ENCODE measurements at regions not wholly inside any gene's neighbourhood (a gene's known extent, or its start where the extent isn't known, plus 50 kb on each side); places are given as distances from the start of the nearest gene placed in this dataset.

- Histone ChIP-seq H3K9me3 (ENCODE audit: control insufficient read depth in 4 of 4, low read length in 3 of 4) (peaks cover 0 to 5% (median 1%) of the 10 kb centered on the region in 4 donors), H3K27ac (ENCODE audit: low read depth in 1 of 2, low read length in 2 of 2) (no peak overlapping the region), H3K4me3 (ENCODE audit: low read depth in 1 of 3, low read length in 3 of 3) (no peak overlapping the region), H3K9ac (ENCODE audit: low read depth in 1 of 2, low read length in 2 of 2) (no peak overlapping the region), H3K4me1 (ENCODE audit: control insufficient read depth in 4 of 4, insufficient read depth in 4 of 4, low read length in 3 of 4) (no peaks in the 10 kb centered on the region), H3K27me3 (ENCODE audit: control insufficient read depth in 4 of 4, insufficient read depth in 4 of 4, low read length in 3 of 4) (no peaks in the 10 kb centered on the region), H3K36me3 (ENCODE audit: control insufficient read depth in 4 of 4, insufficient read depth in 3 of 4, low read depth in 1 of 4, low read length in 3 of 4) (no peaks in the 10 kb centered on the region)
- TF ChIP-seq ATF3 (IDR thresholded peaks at IDR 0.05) (no peak), HNF4G (IDR thresholded peaks at IDR 0.05) (no peak), SP1 (IDR thresholded peaks at IDR 0.05) (no peak), REST (IDR thresholded peaks at IDR 0.05) (no peak), JUND (IDR thresholded peaks at IDR 0.05) (no peak), FOXA1 (IDR thresholded peaks at IDR 0.05) (no peak), NR2F2 (IDR thresholded peaks at IDR 0.05) (no peak), HNF4A (conservative IDR thresholded peaks at IDR 0.05) (no peak)
- DNase-seq (ENCODE audit: low spot score) = no peak
- WGBS = 97% methylated on average over 1 of the region's 1 CpG
Measured at GRCh38 chr5:135159626-135160025, 125.6 kb upstream of the PITX1 start.

DNA sequence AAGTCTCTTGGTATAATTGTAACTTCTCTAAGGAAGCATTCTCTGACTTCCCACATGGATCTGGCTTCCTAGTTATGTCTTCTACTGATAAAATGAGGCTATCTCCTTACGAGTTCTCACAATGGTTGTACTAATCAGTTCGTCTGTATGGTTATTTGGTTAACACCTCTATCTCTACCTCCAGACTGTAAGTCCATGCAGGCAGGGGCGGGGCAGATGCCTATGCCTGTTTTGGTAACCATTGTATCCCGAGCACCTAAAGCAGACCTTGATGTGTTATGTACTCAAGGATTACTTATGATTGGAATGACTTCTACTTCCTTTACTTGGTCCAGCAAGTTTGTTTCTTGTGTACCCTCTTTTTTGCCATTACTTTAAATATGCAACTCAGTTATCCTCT lies 125.0 kb upstream of the PITX1 start:
- Histone ChIP-seq H3K27me3 (ENCODE audit: control insufficient read depth in 4 of 4, insufficient read depth in 4 of 4, low read length in 3 of 4) (no peaks in the 10 kb centered on the region), H3K9me3 (ENCODE audit: control insufficient read depth in 4 of 4, low read length in 3 of 4) (peaks cover 0 to 5% (median 1%) of the 10 kb centered on the region in 4 donors), H3K9ac (ENCODE audit: low read depth in 1 of 2, low read length in 2 of 2) (no peak overlapping the region), H3K4me1 (ENCODE audit: control insufficient read depth in 4 of 4, insufficient read depth in 4 of 4, low read length in 3 of 4) (no peaks in the 10 kb centered on the region), H3K4me3 (ENCODE audit: low read depth in 1 of 3, low read length in 3 of 3) (no peak overlapping the region), H3K36me3 (ENCODE audit: control insufficient read depth in 4 of 4, insufficient read depth in 3 of 4, low read depth in 1 of 4, low read length in 3 of 4) (no peaks in the 10 kb centered on the region), H3K27ac (ENCODE audit: low read depth in 1 of 2, low read length in 2 of 2) (no peak overlapping the region)
- 61% methylated on average over 4 of the region's 4 CpGs for WGBS
- no peak for DNase-seq (ENCODE audit: low spot score)
- TF ChIP-seq HNF4G (IDR thresholded peaks at IDR 0.05) = no peak
- no peak for TF ChIP-seq CTCF (IDR thresholded peaks at IDR 0.05; ENCODE audit: low read depth, low read length, missing input control)
- TF ChIP-seq, protein P1, sequence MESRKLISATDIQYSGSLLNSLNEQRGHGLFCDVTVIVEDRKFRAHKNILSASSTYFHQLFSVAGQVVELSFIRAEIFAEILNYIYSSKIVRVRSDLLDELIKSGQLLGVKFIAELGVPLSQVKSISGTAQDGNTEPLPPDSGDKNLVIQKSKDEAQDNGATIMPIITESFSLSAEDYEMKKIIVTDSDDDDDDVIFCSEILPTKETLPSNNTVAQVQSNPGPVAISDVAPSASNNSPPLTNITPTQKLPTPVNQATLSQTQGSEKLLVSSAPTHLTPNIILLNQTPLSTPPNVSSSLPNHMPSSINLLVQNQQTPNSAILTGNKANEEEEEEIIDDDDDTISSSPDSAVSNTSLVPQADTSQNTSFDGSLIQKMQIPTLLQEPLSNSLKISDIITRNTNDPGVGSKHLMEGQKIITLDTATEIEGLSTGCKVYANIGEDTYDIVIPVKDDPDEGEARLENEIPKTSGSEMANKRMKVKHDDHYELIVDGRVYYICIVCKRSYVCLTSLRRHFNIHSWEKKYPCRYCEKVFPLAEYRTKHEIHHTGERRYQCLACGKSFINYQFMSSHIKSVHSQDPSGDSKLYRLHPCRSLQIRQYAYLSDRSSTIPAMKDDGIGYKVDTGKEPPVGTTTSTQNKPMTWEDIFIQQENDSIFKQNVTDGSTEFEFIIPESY (IDR thresholded peaks at IDR 0.05) = no peak
- no peak for TF ChIP-seq REST (IDR thresholded peaks at IDR 0.05)
- no peak for TF ChIP-seq FOXA1 (IDR thresholded peaks at IDR 0.05)
- TF ChIP-seq JUND (IDR thresholded peaks at IDR 0.05) = no peak
- TF ChIP-seq GABPA (IDR thresholded peaks at IDR 0.05 in 1 of 2, conservative IDR thresholded peaks at IDR 0.05 in 1 of 2) = no peak
- TF ChIP-seq YY1 (IDR thresholded peaks at IDR 0.05) = no peak
- TF ChIP-seq SP1 (IDR thresholded peaks at IDR 0.05) = no peak
- no peak for TF ChIP-seq FOXA2 (IDR thresholded peaks at IDR 0.05)
- no peak for TF ChIP-seq EGR1 (IDR thresholded peaks at IDR 0.05; ENCODE audit: low read depth in 2 of 2)
- no peak for TF ChIP-seq RXRA (IDR thresholded peaks at IDR 0.05)
- no peak for TF ChIP-seq TAF1 (conservative IDR thresholded peaks at IDR 0.05)
- no peak for TF ChIP-seq ATF3 (IDR thresholded peaks at IDR 0.05)
- TF ChIP-seq NR2F2 (IDR thresholded peaks at IDR 0.05) = no peak
- TF ChIP-seq RAD21 (IDR thresholded peaks at IDR 0.05) = no peak

All from liver (tissue), 8 donors.